ENCODE measurements at regions not wholly inside any gene's neighbourhood (a gene's known extent, or its start where the extent isn't known, plus 50 kb on each side); places are given as distances from the start of the nearest gene placed in this dataset.
"Not testable (repeated sequence)": the region's sequence is repeated elsewhere in the genome, so short reads cannot be mapped to it uniquely, and the experiment has no call there.

DNA sequence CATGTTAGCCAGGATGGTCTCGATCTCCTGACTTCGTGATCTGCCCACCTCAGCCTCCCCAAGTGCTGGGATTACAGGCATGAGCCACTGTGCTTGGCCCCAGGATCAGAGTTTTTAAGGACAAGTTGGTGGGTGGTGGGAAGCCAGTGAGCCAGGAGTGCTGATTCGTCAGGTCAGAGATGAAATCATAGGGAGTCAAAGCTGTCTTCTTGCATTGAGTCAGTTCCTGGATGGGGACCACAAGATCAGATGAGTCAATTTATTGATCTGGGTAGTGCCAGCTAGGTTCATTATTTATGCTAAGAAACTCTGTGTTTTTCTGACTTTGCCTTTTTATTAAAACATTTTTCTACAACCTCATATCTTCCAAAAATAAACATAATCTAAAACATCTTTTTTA is 423.8 kb downstream of the ARL4A start:
- TF ChIP-seq, protein P1, sequence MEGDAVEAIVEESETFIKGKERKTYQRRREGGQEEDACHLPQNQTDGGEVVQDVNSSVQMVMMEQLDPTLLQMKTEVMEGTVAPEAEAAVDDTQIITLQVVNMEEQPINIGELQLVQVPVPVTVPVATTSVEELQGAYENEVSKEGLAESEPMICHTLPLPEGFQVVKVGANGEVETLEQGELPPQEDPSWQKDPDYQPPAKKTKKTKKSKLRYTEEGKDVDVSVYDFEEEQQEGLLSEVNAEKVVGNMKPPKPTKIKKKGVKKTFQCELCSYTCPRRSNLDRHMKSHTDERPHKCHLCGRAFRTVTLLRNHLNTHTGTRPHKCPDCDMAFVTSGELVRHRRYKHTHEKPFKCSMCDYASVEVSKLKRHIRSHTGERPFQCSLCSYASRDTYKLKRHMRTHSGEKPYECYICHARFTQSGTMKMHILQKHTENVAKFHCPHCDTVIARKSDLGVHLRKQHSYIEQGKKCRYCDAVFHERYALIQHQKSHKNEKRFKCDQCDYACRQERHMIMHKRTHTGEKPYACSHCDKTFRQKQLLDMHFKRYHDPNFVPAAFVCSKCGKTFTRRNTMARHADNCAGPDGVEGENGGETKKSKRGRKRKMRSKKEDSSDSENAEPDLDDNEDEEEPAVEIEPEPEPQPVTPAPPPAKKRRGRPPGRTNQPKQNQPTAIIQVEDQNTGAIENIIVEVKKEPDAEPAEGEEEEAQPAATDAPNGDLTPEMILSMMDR (conservative IDR thresholded peaks at IDR 0.05; ENCODE audit: low read depth in 2 of 2), result no peak
- TF ChIP-seq STAT1 (IDR thresholded peaks at IDR 0.05; ENCODE audit: unreplicated experiment) (no peak), ZNF331 (CRISPR knock-in tag; IDR thresholded peaks at IDR 0.05; ENCODE audit: low read depth) (no peak), ZNF114 (CRISPR knock-in tag; IDR thresholded peaks at IDR 0.05) (no peak), JUNB (IDR thresholded peaks at IDR 0.05; ENCODE audit: unreplicated experiment) (no peak), EZH2phosphoT487 (IDR thresholded peaks at IDR 0.05; ENCODE audit: unreplicated experiment) (no peak), NANOG (IDR thresholded peaks at IDR 0.05; ENCODE audit: borderline replicate concordance) (no peak), EZH2 (IDR thresholded peaks at IDR 0.05; ENCODE audit: low read depth, unreplicated experiment) (no peak)
- TF ChIP-seq, protein P2, sequence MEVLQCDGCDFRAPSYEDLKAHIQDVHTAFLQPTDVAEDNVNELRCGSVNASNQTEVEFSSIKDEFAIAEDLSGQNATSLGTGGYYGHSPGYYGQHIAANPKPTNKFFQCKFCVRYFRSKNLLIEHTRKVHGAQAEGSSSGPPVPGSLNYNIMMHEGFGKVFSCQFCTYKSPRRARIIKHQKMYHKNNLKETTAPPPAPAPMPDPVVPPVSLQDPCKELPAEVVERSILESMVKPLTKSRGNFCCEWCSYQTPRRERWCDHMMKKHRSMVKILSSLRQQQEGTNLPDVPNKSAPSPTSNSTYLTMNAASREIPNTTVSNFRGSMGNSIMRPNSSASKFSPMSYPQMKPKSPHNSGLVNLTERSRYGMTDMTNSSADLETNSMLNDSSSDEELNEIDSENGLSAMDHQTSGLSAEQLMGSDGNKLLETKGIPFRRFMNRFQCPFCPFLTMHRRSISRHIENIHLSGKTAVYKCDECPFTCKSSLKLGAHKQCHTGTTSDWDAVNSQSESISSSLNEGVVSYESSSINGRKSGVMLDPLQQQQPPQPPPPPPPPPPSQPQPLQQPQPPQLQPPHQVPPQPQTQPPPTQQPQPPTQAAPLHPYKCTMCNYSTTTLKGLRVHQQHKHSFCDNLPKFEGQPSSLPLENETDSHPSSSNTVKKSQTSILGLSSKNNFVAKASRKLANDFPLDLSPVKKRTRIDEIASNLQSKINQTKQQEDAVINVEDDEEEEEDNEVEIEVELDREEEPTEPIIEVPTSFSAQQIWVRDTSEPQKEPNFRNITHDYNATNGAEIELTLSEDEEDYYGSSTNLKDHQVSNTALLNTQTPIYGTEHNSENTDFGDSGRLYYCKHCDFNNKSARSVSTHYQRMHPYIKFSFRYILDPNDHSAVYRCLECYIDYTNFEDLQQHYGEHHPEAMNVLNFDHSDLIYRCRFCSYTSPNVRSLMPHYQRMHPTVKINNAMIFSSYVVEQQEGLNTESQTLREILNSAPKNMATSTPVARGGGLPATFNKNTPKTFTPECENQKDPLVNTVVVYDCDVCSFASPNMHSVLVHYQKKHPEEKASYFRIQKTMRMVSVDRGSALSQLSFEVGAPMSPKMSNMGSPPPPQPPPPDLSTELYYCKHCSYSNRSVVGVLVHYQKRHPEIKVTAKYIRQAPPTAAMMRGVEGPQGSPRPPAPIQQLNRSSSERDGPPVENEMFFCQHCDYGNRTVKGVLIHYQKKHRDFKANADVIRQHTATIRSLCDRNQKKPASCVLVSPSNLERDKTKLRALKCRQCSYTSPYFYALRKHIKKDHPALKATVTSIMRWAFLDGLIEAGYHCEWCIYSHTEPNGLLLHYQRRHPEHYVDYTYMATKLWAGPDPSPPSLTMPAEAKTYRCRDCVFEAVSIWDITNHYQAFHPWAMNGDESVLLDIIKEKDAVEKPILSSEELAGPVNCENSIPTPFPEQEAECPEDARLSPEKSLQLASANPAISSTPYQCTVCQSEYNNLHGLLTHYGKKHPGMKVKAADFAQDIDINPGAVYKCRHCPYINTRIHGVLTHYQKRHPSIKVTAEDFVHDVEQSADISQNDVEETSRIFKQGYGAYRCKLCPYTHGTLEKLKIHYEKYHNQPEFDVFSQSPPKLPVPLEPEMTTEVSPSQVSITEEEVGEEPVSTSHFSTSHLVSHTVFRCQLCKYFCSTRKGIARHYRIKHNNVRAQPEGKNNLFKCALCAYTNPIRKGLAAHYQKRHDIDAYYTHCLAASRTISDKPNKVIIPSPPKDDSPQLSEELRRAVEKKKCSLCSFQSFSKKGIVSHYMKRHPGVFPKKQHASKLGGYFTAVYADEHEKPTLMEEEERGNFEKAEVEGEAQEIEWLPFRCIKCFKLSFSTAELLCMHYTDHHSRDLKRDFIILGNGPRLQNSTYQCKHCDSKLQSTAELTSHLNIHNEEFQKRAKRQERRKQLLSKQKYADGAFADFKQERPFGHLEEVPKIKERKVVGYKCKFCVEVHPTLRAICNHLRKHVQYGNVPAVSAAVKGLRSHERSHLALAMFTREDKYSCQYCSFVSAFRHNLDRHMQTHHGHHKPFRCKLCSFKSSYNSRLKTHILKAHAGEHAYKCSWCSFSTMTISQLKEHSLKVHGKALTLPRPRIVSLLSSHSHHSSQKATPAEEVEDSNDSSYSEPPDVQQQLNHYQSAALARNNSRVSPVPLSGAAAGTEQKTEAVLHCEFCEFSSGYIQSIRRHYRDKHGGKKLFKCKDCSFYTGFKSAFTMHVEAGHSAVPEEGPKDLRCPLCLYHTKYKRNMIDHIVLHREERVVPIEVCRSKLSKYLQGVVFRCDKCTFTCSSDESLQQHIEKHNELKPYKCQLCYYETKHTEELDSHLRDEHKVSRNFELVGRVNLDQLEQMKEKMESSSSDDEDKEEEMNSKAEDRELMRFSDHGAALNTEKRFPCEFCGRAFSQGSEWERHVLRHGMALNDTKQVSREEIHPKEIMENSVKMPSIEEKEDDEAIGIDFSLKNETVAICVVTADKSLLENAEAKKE (CRISPR knock-in tag; IDR thresholded peaks at IDR 0.05), result no peak
- H2AFZ ChIP-seq, result no peak overlapping the region
- no peak overlapping the region for H3K4me3 Mint-ChIP-seq
- no peaks in the 10 kb centered on the region for H3K27me3 ChIP-seq (ENCODE audit: insufficient read depth)
- no peaks in the 10 kb centered on the region for H3F3A ChIP-seq (replicated peaks; ENCODE audit: low read depth)
- H3K36me3 ChIP-seq (ENCODE audit: insufficient read depth), result no peaks in the 10 kb centered on the region
- peaks cover 12% of the 10 kb centered on the region; the same call in 1 of the 2 replicates for H3K4me1 ChIP-seq (ENCODE audit: insufficient read depth)
- H4K20me1 ChIP-seq (replicated peaks; ENCODE audit: insufficient read depth), result no peaks in the 10 kb centered on the region
- H3K9me3 Mint-ChIP-seq, result peaks cover 12% of the 10 kb centered on the region; the same call in 2 of the 3 replicates
- H3K79me2 ChIP-seq (replicated peaks; ENCODE audit: insufficient read depth), result no peaks in the 10 kb centered on the region
- peaks cover 1% of the 10 kb centered on the region for H3K27me3 Mint-ChIP-seq (ENCODE audit: insufficient read depth, low read depth, poor library complexity)
- H3K4me2 ChIP-seq, result no peak overlapping the region
- no peak overlapping the region for H3K27ac Mint-ChIP-seq
- H3K27ac ChIP-seq (ENCODE audit: low read depth), result no peak overlapping the region
- H3K4me3 ChIP-seq, result no peak overlapping the region
- ATAC-seq (no peak), DNase-seq (ENCODE audit: low spot score) (no peak)
- H3K9me2 ChIP-seq (ENCODE audit: insufficient read depth), result no peaks in the 10 kb centered on the region
- peaks cover 13% of the 10 kb centered on the region for H3K4me1 Mint-ChIP-seq
- H3K36me3 Mint-ChIP-seq (ENCODE audit: low read depth), result no peaks in the 10 kb centered on the region; the same call in 2 of the 3 replicates

DNA sequence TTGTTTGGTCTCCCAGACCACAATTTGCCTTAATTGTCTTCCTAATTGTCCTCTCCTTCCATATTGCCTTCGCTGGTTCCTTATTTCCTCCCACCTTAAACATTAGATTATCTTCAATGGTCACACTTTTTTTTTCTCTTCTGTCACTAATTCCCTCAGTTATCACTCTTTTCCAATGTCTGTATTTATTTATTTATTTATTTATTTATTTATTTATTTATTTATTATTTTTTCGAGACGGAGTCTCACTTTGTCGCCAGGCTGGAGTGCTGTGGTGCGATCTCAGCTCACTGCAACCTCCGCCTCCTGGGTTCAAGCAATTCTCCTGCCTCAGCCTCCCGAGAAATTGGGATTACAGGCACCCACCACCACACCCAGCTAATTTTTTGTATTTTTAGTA is 426.8 kb downstream of the ARL4A start:
- not testable (repeated sequence) for H3F3A ChIP-seq (replicated peaks; ENCODE audit: low read depth); H3K27ac ChIP-seq (ENCODE audit: low read depth); H3K4me3 Mint-ChIP-seq; H3K4me3 ChIP-seq; H3K36me3 Mint-ChIP-seq (ENCODE audit: low read depth); H3K27ac Mint-ChIP-seq; H2AFZ ChIP-seq; H4K20me1 ChIP-seq (replicated peaks; ENCODE audit: insufficient read depth); H3K9me2 ChIP-seq (ENCODE audit: insufficient read depth); ATAC-seq; H3K36me3 ChIP-seq (ENCODE audit: insufficient read depth); H3K4me2 ChIP-seq; H3K27me3 Mint-ChIP-seq (ENCODE audit: insufficient read depth, low read depth, poor library complexity); H3K27me3 ChIP-seq (ENCODE audit: insufficient read depth); DNase-seq (ENCODE audit: low spot score); H3K79me2 ChIP-seq (replicated peaks; ENCODE audit: insufficient read depth)
- Mint-ChIP-seq H3K4me1 (peaks cover 13% of the 10 kb centered on the region), H3K9me3 (peaks cover 12% of the 10 kb centered on the region; the same call in 2 of the 3 replicates)
- H3K4me1 ChIP-seq (ENCODE audit: insufficient read depth), result peaks cover 12% of the 10 kb centered on the region; the same call in 1 of the 2 replicates

Data from GM23338 (cell line).